GM12873 (cell line): ENCODE measurements at regions not wholly inside any gene's neighbourhood (a gene's known extent, or its start where the extent isn't known, plus 50 kb on each side); places are given as distances from the start of the nearest gene placed in this dataset.

Experiments used
- CTCF ChIP-seq: IDR thresholded peaks from 2 replicates; pipeline ENCODE4 v1.5.1; 2012; ENCODE audit warnings: low read depth, mild to moderate bottlenecking, moderate library complexity, low read length, control low read depth; ENCODE audit not compliant: insufficient read depth; ENCODE audit errors: missing control alignments

GRCh38 chr9:25421560-25421959 is 256.7 kb downstream of the TUSC1 start:
- TF ChIP-seq CTCF = no peak

DNA sequence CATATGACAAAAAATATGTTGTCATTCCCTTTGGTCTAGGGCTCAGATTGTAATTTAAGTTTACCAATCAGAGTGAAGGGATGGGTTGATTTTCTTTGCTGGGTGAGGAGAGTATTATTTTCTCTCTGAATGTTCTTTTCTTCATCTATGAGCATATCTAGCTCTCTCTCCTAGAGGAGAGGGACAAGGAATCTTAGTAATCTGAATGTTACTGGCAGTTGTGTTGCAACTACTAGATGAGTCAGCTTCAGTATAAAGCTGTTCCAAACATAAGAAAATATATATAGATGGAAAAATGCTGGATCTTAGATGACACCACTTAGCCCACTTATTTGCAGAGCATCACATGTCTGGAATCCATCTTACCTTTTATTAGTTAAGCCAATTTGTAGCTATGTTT is 259.3 kb downstream of the TUSC1 start:
- no peak for TF ChIP-seq CTCF

GRCh38 chr9:25415718-25416117 is 262.5 kb downstream of the TUSC1 start:
- TF ChIP-seq CTCF = no peak

- no peak for TF ChIP-seq CTCF
Observed at GRCh38 chr9:25412646-25413045, 265.6 kb downstream of the TUSC1 start.

DNA sequence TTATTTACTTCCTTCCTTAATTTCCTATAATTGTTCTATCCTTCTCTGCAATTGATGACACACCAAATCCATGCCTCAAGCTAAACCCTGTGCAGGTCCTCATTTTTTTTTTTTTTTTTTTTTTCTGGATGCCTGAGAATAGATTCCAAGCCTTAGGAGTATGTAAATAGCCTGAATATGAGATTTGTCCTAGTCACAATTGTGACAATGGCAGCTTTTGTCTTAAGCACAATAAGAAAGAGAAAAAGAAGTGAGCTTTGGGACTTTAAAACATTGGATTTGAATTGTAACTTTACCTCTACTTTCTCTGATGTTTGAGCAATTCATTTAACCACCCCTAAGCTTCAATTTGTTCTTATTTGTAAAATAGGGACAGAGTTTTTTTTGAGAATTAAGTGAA is 280.5 kb downstream of the TUSC1 start:
- TF ChIP-seq CTCF = no peak

DNA sequence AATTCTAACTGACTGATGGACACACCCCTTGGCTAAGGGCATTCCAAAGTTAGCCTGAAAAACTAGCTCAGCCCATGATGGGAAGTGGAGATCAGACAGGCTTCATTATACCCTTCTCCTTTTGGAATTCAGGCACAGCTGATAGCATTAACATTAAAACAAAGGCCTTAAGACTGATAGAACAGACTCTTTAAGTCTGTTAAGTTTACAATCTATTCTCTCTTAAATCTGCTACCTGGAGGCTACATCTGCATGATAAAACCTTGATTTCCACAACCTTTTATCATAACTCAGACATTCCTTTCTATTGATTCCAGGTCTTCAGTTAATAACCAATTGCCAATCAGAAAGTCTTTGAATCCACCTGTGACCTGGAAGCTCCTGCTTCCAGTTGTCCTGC is 281.4 kb downstream of the TUSC1 start:
- no peak for TF ChIP-seq CTCF

GRCh38 chr9:25381141-25381540 is 297.1 kb downstream of the TUSC1 start:
- no peak for TF ChIP-seq CTCF
